A549 (cell line): ENCODE measurements at regions not wholly inside any gene's neighbourhood (a gene's known extent, or its start where the extent isn't known, plus 50 kb on each side); places are given as distances from the start of the nearest gene placed in this dataset.

Experiments
- CEBPB ChIP-seq, 2 experiments: fragments of >200 bp in 1 of 2; sonication (Bioruptor Twin) in 1 of 2; formaldehyde crosslinking in 1 of 2; IDR thresholded peaks; 2 replicates each; pipeline ENCODE4 v1.6.1; 2012 to 2016
- CTCF ChIP-seq: fragments of >200 bp; sonication (Bioruptor Twin); formaldehyde crosslinking; IDR thresholded peaks from 3 replicates; pipeline ENCODE4 v1.5.1; 2016
- ELK1 ChIP-seq: fragments of 150-350 bp; IDR thresholded peaks from 2 replicates; pipeline ENCODE4 v1.6.1; 2014; ENCODE audit warnings: low read depth, mild to moderate bottlenecking, low read length
- ESRRA ChIP-seq: fragments of 150-350 bp; IDR thresholded peaks from 2 replicates; pipeline ENCODE4 v1.6.1; 2014; ENCODE audit warnings: mild to moderate bottlenecking, low read length, borderline replicate concordance
- HMGXB4 ChIP-seq: fragments of 250-450 bp; sonication (Bioruptor Pico); IDR thresholded peaks from 2 replicates; pipeline ENCODE4 v1.5.0; 2021; ENCODE audit warnings: mild to moderate bottlenecking, moderate library complexity, borderline replicate concordance
- KDM1A ChIP-seq: fragments of 200-600 bp; sonication (generic); IDR thresholded peaks from 2 replicates; pipeline ENCODE4 v1.6.1; 2016; ENCODE audit warnings: low read depth, mild to moderate bottlenecking
- NPAS2 ChIP-seq: fragments of 250-450 bp; sonication (Bioruptor Pico); IDR thresholded peaks from 2 replicates; pipeline ENCODE4 v1.8.0; 2022; ENCODE audit warnings: mild to moderate bottlenecking, moderate library complexity, borderline replicate concordance
- POLR2A ChIP-seq: IDR thresholded peaks from 2 replicates; pipeline ENCODE4 v1.6.1; 2012; ENCODE audit warnings: mild to moderate bottlenecking, low read length
- REST ChIP-seq: fragments of 200-600 bp; sonication (generic); IDR thresholded peaks from 2 replicates; pipeline ENCODE4 v1.6.1; 2016; ENCODE audit warnings: antibody characterized with exemption, mild to moderate bottlenecking, moderate library complexity
- SMC3 ChIP-seq: fragments of >200 bp; sonication (Bioruptor Twin); formaldehyde crosslinking; IDR thresholded peaks from 3 replicates; pipeline ENCODE4 v1.6.1; 2018; ENCODE audit warnings: inconsistent platforms
- ZC3H11A ChIP-seq: fragments of 450-650 bp; IDR thresholded peaks from 2 replicates; pipeline ENCODE4 v1.6.1; 2014; ENCODE audit warnings: antibody characterized with exemption, mild to moderate bottlenecking

GRCh38 chr15:79494963-79495755 lies 63.0 kb downstream of the MINAR1 start:
- TF ChIP-seq ESRRA (no peak), CTCF (no peak), SMC3 (no peak), CEBPB (IDR thresholded peaks at IDR 0.05) (no peak), ELK1 (no peak), NPAS2 (CRISPR knock-in tag) (no peak), HMGXB4 (CRISPR knock-in tag) (no peak), ZC3H11A (no peak), KDM1A (no peak), POLR2A (no peak), REST (no peak)
